GM19328 (cell line): ENCODE measurements at regions not wholly inside any gene's neighbourhood (a gene's known extent, or its start where the extent isn't known, plus 50 kb on each side); places are given as distances from the start of the nearest gene placed in this dataset.
"Not testable (repeated sequence)": the region's sequence is repeated elsewhere in the genome, so short reads cannot be mapped to it uniquely, and the experiment has no call there.

Experiments used
- ATAC-seq: cut with Tn5 transposase; IDR thresholded peaks from one replicate; pipeline ENCODE4 v1.9.1; 2021; ENCODE audit warnings: mild to moderate bottlenecking, moderate library complexity; ENCODE audit not compliant: unreplicated experiment

- ATAC-seq: no peak
These were observed 948.5 kb downstream of the TLE4 start for GRCh38 chr9:80520231-80520630.

- no peak for ATAC-seq
These were observed 946.7 kb downstream of the TLE4 start for GRCh38 chr9:80518441-80518840.

DNA sequence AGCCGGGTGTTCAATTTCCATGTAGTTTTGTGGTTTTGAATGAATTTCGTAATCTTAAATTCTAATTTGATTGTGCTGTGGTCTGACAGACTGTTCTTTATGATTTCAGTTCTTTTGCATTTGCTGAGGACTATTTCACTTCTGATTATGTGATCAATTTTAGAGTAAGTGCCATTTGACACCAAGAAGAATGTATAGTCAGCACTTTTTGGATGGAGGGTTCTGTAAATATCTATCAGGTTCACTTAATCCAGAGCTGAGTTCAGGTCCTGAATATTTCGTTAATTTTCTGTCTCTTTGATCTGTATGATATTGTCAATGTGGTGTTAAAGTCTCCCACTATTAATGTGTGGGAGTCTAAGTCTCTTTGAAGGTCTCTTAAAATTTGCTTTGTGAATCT is 944.9 kb downstream of the TLE4 start:
- no peak for ATAC-seq

- ATAC-seq: no peak
These were observed 937.6 kb downstream of the TLE4 start for GRCh38 chr9:80509358-80509757.

- ATAC-seq: no peak
These were observed 935.8 kb downstream of the TLE4 start for GRCh38 chr9:80507611-80508010.

DNA sequence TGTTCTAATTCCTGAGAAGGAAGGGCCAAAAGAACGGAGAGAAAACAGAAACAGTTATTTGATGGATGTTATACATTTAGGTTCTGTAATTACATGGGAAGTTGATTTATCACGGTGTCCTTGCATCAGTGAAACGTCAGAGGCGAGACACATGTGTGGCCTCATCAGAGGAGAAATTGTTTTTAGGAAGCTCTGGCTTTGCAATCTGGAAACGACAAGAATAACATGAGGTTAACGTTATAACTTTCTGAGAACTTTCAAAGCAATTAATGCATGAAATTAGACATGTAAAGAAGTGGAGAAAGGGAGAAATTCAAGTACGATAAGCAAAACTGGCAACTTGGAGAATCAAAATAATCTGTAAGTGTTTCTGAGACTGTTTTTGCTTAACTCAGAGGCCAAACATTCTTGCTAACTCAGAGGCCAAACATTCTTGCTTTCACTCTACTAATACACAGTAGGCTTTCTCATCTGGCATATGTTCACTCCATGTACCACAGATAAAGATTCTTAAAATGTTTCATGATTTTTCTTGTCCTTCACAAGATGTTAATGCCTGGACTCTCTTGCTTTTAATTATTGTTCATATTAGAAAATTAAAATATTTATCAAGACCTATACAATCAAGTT is 933.0 kb downstream of the TLE4 start:
- ATAC-seq: no peak

DNA sequence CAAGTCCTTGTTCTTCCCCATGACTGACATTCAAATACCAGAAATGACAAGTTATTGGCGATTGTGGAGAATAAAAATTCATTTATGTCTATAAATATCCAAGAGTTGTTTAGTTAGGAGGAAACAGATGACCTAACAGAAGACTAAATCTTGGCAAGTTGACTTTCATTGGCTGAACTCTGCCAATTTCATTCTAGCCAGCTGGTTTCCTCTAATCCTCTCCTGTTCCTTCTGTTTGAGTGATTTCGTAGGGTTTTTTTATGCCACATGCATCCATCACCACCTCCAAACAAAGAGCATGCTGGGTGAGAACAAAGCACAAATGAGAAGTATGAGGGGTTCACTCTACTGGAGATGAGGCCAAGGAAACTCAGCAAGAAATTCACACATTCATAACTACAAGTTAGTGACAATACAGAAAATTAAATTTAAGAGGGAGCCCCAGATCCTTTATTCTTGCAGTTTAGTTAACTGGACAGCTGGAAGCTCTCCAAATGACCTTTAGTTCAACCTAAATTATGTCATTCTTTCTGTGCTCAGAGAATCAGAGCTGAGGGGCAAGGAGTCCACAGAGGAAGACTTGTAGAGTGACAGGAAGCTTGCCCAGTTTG is 932.0 kb downstream of the TLE4 start:
- ATAC-seq: no peak

DNA sequence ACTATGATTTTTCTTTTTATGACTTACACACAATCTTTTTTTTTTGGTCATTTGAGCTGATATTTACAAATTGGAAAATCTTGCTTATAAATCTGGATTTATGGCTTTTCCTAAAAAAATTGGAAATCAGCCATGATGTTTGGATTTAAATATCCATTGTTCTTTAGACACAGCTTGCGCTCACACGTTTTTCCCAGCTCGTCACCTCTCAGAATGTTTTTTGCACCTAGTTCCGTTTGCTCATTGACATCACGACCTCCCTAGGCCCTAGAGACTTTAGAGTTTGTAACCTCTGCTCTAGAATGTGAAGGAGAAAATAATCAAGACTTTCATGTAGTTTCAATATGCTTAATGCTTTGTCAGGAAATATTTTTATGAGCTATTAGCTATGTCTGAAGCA is 930.5 kb downstream of the TLE4 start:
- ATAC-seq: no peak

DNA sequence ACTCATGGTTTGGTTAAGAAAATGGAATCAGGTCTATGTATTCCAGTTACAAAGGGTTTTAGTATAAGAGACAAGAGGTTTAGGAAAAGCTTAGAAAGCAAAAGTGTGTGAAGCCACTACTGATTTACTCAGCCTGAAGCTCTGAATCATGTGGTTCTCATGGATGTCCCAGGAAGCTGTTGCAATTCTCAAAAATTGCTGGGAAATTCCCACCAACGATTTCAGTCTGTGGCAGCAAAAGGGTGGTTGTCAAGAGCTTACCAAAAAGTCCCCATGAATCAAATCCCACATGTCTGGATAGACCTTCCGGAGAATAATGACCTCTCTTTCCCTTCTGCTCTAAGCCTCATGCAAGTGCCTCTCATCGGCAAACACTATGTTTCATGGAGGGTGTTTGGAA is 929.9 kb downstream of the TLE4 start:
- ATAC-seq: no peak

DNA sequence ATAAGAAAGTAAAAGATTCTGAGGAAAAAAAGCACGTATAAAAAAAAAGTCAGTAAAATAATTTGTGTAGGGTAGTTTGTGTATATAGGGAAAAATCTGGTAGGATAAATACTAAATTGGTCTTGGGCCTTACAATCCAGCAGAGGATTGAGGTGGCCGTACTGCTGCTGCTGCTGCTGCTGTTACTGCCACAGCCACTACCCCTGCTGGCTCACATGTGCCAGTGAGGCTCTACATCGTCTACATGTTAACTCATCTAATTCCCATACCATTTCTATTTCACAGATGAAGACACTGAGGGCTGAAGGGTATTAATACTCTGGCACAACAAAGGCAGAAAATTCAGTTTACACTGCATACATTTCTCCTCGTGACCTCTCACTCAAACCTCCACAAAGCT is 928.5 kb downstream of the TLE4 start:
- no peak for ATAC-seq

DNA sequence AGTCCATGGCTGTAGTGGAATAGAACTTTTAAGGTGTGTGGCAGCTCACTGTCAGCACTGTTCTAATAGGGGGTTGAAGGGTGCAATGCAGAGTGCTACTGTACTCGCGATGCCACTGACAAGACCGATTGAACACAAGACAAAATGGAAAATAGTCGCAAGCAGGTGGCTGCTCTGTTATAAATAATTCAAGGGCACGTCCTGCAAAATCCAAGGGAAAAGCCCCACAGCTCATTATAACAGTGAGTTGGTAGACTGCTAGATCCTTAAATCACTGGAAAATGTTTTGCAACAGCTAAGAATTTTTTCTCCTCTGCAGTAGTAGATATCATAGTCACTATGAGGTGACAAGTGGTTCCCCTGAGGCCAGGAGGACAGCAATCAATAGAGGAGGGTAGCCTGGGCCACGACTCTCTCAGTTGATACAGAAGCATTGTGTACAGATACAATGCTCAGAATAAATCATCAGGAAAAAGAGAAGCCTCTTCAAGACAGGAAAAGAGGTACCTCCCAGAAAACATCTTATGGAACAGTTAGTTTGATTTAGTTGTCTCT is 926.3 kb downstream of the TLE4 start:
- no peak for ATAC-seq

- no peak for ATAC-seq
These were observed 925.3 kb downstream of the TLE4 start for GRCh38 chr9:80496901-80497556.

- no peak for ATAC-seq
These were observed 921.5 kb downstream of the TLE4 start for GRCh38 chr9:80493258-80493657.

- no peak for ATAC-seq
These were observed 920.5 kb downstream of the TLE4 start for GRCh38 chr9:80492221-80492620.

GRCh38 chr9:80491086-80491696 is 919.4 kb downstream of the TLE4 start:
- no peak for ATAC-seq

DNA sequence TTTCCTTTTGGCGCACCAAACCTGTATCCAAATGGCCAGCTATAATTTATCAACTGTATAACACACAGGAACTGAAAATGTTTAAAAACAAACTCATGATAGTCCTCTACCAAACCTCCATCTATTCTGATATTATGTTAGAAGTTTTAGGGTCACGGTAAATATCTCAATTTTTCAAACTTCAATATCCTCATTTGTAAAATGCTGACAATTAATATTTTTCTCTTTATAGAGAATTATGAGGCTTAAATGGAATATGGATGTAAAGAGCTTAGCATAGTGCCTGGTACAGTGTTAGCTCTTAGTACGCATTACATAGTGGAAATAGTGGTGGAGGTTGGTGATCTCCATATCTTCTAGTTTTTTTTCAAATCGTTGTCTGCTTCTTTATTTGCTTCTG is 917.6 kb downstream of the TLE4 start:
- ATAC-seq: no peak

- no peak for ATAC-seq
These were observed 913.9 kb downstream of the TLE4 start for GRCh38 chr9:80485420-80486250.

DNA sequence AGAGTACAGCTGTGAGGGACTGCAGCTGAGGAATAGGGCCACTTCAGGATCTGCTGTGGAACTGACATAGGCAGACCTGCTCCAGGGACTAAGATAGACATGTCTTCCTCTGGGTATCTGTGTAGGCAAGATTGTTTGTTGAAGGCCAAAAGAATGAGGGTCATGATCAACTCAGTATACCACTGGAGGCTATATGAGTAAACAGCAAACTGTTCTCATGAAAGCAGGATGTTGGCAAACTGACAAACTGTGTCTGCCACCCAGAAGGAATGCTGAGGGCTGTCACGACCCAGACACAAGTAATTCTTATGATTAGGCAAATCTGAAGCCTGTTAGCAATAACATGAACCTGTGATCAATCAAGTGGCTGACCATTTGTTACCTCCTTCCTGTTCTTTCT is 910.5 kb downstream of the TLE4 start:
- ATAC-seq: not testable (repeated sequence)

GRCh38 chr9:80467632-80468031 is 895.9 kb downstream of the TLE4 start:
- no peak for ATAC-seq

GRCh38 chr9:80465556-80465955 is 893.8 kb downstream of the TLE4 start:
- no peak for ATAC-seq

DNA sequence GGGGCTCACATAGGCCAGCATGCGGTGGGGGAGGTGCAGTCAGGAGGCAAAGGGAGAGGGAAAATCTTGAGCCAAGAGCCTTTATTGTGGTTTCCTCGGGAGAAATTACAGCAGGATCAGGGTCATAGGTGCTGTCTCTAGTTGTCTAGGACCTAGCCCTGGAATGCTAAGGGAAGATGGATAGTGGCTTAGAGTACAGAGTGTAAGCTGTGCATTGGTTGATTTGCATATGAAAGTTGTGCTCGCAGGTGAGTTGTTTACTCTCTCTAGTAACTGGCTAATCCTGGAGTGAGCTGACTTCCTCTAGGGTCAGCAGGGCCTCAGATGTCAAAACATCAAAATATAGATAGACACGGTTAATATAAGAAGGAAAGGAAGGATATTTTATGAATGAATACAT is 877.7 kb downstream of the TLE4 start:
- no peak for ATAC-seq
